Hepatocyte (in vitro differentiated cells): ENCODE measurements at regions not wholly inside any gene's neighbourhood (a gene's known extent, or its start where the extent isn't known, plus 50 kb on each side); places are given as distances from the start of the nearest gene placed in this dataset.

Experiments used
- CTCF ChIP-seq: fragments of 200-600 bp; sonication (generic); IDR thresholded peaks from 2 replicates; pipeline ENCODE4 v1.5.1; 2016; ENCODE audit warnings: antibody characterized with exemption, mild to moderate bottlenecking; ENCODE audit not compliant: poor library complexity
- EZH2 ChIP-seq: fragments of 200-600 bp; sonication (generic); IDR thresholded peaks from 2 replicates; pipeline ENCODE4 v1.6.1; 2016; ENCODE audit warnings: antibody characterized with exemption, mild to moderate bottlenecking, borderline replicate concordance
- EZH2phosphoT487 ChIP-seq: fragments of 200-600 bp; sonication (generic); IDR thresholded peaks from one replicate; pipeline ENCODE4 v1.6.1; 2018; ENCODE audit warnings: antibody characterized with exemption, mild to moderate bottlenecking, low read depth, moderate library complexity; ENCODE audit not compliant: unreplicated experiment, severe bottlenecking

DNA sequence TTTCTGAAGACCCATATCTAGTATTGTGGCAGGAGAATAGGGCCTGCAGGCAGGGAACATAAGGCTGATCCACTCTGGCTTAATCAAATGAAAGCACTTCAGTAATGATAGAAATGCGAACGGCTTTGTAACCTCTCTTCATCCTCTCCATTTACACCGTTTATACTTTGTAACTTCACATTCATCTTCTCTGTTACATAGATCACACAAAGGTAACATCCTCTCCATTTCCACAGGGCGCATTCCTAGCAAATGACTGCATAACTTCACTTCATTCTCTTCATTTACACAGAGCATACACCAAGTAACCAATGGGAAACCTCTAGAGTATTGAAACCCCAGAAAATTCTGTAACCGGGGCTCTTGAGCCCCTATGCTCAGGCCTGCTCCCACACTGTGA is 65.5 kb upstream of the SLC34A2 start:
- no peak for TF ChIP-seq CTCF
- no peak for TF ChIP-seq EZH2phosphoT487
- no peak for TF ChIP-seq EZH2
